ENCODE measurements at regions not wholly inside any gene's neighbourhood (a gene's known extent, or its start where the extent isn't known, plus 50 kb on each side); places are given as distances from the start of the nearest gene placed in this dataset.

GRCh38 chr7:56605146-56605545, 488.9 kb upstream of the NUPR2 start:
- Mint-ChIP-seq H3K4me3 (no peak overlapping the region), H3K9me3 (peaks cover 72% of the 10 kb centered on the region), H3K4me1 (no peaks in the 10 kb centered on the region), H3K27ac (no peak overlapping the region), H3K27me3 (ENCODE audit: low read depth) (peaks cover 18% of the 10 kb centered on the region), H3K36me3 (peaks cover 76% of the 10 kb centered on the region)
- ChIA-PET POLR2A (no interaction called here), CTCF (no interaction called here)
- ATAC-seq (no peak), DNase-seq (ENCODE audit: low spot score) (no peak)
- TF ChIP-seq ZSCAN18 (CRISPR knock-in tag; IDR thresholded peaks at IDR 0.05) (no peak), SMAD4 (CRISPR knock-in tag; IDR thresholded peaks at IDR 0.05) (no peak), SP1 (CRISPR knock-in tag; conservative IDR thresholded peaks at IDR 0.05) (no peak), GTF2I (CRISPR knock-in tag; conservative IDR thresholded peaks at IDR 0.05) (no peak), FOXJ3 (CRISPR knock-in tag; IDR thresholded peaks at IDR 0.05; ENCODE audit: borderline replicate concordance) (no peak), ATF6 (CRISPR knock-in tag; IDR thresholded peaks at IDR 0.05) (no peak), ZNF232 (CRISPR knock-in tag; IDR thresholded peaks at IDR 0.05) (no peak)
- TF ChIP-seq, protein P1, sequence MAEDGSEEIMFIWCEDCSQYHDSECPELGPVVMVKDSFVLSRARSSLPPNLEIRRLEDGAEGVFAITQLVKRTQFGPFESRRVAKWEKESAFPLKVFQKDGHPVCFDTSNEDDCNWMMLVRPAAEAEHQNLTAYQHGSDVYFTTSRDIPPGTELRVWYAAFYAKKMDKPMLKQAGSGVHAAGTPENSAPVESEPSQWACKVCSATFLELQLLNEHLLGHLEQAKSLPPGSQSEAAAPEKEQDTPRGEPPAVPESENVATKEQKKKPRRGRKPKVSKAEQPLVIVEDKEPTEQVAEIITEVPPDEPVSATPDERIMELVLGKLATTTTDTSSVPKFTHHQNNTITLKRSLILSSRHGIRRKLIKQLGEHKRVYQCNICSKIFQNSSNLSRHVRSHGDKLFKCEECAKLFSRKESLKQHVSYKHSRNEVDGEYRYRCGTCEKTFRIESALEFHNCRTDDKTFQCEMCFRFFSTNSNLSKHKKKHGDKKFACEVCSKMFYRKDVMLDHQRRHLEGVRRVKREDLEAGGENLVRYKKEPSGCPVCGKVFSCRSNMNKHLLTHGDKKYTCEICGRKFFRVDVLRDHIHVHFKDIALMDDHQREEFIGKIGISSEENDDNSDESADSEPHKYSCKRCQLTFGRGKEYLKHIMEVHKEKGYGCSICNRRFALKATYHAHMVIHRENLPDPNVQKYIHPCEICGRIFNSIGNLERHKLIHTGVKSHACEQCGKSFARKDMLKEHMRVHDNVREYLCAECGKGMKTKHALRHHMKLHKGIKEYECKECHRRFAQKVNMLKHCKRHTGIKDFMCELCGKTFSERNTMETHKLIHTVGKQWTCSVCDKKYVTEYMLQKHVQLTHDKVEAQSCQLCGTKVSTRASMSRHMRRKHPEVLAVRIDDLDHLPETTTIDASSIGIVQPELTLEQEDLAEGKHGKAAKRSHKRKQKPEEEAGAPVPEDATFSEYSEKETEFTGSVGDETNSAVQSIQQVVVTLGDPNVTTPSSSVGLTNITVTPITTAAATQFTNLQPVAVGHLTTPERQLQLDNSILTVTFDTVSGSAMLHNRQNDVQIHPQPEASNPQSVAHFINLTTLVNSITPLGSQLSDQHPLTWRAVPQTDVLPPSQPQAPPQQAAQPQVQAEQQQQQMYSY (CRISPR knock-in tag; IDR thresholded peaks at IDR 0.05) = no peak
- TF ChIP-seq, protein P2, sequence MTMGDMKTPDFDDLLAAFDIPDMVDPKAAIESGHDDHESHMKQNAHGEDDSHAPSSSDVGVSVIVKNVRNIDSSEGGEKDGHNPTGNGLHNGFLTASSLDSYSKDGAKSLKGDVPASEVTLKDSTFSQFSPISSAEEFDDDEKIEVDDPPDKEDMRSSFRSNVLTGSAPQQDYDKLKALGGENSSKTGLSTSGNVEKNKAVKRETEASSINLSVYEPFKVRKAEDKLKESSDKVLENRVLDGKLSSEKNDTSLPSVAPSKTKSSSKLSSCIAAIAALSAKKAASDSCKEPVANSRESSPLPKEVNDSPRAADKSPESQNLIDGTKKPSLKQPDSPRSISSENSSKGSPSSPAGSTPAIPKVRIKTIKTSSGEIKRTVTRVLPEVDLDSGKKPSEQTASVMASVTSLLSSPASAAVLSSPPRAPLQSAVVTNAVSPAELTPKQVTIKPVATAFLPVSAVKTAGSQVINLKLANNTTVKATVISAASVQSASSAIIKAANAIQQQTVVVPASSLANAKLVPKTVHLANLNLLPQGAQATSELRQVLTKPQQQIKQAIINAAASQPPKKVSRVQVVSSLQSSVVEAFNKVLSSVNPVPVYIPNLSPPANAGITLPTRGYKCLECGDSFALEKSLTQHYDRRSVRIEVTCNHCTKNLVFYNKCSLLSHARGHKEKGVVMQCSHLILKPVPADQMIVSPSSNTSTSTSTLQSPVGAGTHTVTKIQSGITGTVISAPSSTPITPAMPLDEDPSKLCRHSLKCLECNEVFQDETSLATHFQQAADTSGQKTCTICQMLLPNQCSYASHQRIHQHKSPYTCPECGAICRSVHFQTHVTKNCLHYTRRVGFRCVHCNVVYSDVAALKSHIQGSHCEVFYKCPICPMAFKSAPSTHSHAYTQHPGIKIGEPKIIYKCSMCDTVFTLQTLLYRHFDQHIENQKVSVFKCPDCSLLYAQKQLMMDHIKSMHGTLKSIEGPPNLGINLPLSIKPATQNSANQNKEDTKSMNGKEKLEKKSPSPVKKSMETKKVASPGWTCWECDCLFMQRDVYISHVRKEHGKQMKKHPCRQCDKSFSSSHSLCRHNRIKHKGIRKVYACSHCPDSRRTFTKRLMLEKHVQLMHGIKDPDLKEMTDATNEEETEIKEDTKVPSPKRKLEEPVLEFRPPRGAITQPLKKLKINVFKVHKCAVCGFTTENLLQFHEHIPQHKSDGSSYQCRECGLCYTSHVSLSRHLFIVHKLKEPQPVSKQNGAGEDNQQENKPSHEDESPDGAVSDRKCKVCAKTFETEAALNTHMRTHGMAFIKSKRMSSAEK (CRISPR knock-in tag; IDR thresholded peaks at IDR 0.05; ENCODE audit: borderline replicate concordance) = no peak
- TF ChIP-seq, protein P3, sequence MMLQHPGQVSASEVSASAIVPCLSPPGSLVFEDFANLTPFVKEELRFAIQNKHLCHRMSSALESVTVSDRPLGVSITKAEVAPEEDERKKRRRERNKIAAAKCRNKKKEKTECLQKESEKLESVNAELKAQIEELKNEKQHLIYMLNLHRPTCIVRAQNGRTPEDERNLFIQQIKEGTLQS (CRISPR knock-in tag; conservative IDR thresholded peaks at IDR 0.05) = no peak
- TF ChIP-seq, protein P4, sequence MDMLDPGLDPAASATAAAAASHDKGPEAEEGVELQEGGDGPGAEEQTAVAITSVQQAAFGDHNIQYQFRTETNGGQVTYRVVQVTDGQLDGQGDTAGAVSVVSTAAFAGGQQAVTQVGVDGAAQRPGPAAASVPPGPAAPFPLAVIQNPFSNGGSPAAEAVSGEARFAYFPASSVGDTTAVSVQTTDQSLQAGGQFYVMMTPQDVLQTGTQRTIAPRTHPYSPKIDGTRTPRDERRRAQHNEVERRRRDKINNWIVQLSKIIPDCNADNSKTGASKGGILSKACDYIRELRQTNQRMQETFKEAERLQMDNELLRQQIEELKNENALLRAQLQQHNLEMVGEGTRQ (CRISPR knock-in tag; IDR thresholded peaks at IDR 0.05) = no peak

DNA sequence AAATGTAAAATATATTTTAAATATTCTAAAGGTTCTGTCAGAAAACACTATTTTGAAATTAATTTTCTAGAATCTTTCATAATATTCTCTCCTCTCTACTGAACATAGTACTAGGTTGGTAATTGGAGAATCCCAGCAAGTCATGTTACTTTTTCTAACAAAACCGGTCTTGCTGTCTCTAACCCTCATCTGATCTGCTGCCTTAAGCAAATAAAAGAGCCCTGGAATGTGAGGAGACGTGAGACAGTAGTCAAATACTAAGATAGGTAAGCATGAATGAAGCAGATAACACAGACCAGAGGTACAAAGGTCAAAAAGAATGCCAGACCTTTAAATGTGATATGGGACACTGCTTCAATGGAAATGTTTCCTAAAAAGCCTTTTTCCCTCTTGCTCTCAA, 462.4 kb upstream of the NUPR2 start:
- no peak overlapping the region for H3K27ac Mint-ChIP-seq
- no peak for DNase-seq (ENCODE audit: low spot score)
- peaks cover 78% of the 10 kb centered on the region for H3K9me3 Mint-ChIP-seq
- ATAC-seq = no peak
- ChIA-PET POLR2A (no interaction called here), CTCF (no interaction called here)
- H3K27me3 Mint-ChIP-seq (ENCODE audit: low read depth) = no peaks in the 10 kb centered on the region; the same call in none of the 2 replicates
- TF ChIP-seq, protein P5, sequence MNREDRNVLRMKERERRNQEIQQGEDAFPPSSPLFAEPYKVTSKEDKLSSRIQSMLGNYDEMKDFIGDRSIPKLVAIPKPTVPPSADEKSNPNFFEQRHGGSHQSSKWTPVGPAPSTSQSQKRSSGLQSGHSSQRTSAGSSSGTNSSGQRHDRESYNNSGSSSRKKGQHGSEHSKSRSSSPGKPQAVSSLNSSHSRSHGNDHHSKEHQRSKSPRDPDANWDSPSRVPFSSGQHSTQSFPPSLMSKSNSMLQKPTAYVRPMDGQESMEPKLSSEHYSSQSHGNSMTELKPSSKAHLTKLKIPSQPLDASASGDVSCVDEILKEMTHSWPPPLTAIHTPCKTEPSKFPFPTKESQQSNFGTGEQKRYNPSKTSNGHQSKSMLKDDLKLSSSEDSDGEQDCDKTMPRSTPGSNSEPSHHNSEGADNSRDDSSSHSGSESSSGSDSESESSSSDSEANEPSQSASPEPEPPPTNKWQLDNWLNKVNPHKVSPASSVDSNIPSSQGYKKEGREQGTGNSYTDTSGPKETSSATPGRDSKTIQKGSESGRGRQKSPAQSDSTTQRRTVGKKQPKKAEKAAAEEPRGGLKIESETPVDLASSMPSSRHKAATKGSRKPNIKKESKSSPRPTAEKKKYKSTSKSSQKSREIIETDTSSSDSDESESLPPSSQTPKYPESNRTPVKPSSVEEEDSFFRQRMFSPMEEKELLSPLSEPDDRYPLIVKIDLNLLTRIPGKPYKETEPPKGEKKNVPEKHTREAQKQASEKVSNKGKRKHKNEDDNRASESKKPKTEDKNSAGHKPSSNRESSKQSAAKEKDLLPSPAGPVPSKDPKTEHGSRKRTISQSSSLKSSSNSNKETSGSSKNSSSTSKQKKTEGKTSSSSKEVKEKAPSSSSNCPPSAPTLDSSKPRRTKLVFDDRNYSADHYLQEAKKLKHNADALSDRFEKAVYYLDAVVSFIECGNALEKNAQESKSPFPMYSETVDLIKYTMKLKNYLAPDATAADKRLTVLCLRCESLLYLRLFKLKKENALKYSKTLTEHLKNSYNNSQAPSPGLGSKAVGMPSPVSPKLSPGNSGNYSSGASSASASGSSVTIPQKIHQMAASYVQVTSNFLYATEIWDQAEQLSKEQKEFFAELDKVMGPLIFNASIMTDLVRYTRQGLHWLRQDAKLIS (CRISPR knock-in tag; IDR thresholded peaks at IDR 0.05; ENCODE audit: borderline replicate concordance) = no peak
- TF ChIP-seq ZNF219 (CRISPR knock-in tag; IDR thresholded peaks at IDR 0.05; ENCODE audit: borderline replicate concordance) (no peak), ZNF396 (CRISPR knock-in tag; IDR thresholded peaks at IDR 0.05; ENCODE audit: borderline replicate concordance) (no peak), TEAD1 (CRISPR knock-in tag; IDR thresholded peaks at IDR 0.05) (no peak)
- TF ChIP-seq, protein P4 (CRISPR knock-in tag; IDR thresholded peaks at IDR 0.05) = no peak
- H3K4me3 Mint-ChIP-seq = no peak overlapping the region
- peaks cover 79% of the 10 kb centered on the region for H3K36me3 Mint-ChIP-seq
- no peaks in the 10 kb centered on the region for H3K4me1 Mint-ChIP-seq

All from WTC11 (cell line).